ENCODE measurements at regions not wholly inside any gene's neighbourhood (a gene's known extent, or its start where the extent isn't known, plus 50 kb on each side); places are given as distances from the start of the nearest gene placed in this dataset.

DNA sequence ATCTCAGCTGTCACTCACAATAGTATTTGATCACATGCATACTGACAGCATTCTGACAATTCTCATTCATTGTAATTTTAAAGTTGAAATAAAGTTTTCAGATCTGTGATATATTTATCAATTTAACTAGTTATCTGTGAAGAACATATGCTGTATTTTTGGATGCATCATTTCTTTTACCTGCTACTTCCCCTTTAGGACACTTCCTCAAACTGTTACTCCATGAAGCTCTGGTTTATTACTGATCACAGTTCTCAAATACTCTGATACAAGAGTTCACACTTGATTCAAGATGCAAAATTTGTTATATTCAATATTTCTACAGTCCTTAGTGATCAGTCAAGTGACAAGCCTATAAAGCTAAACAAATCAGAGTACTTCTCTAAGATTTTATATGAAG, 1655.2 kb downstream of the LRRC4C start:
- TF ChIP-seq, protein P1, sequence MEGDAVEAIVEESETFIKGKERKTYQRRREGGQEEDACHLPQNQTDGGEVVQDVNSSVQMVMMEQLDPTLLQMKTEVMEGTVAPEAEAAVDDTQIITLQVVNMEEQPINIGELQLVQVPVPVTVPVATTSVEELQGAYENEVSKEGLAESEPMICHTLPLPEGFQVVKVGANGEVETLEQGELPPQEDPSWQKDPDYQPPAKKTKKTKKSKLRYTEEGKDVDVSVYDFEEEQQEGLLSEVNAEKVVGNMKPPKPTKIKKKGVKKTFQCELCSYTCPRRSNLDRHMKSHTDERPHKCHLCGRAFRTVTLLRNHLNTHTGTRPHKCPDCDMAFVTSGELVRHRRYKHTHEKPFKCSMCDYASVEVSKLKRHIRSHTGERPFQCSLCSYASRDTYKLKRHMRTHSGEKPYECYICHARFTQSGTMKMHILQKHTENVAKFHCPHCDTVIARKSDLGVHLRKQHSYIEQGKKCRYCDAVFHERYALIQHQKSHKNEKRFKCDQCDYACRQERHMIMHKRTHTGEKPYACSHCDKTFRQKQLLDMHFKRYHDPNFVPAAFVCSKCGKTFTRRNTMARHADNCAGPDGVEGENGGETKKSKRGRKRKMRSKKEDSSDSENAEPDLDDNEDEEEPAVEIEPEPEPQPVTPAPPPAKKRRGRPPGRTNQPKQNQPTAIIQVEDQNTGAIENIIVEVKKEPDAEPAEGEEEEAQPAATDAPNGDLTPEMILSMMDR (CRISPR knock-in tag; IDR thresholded peaks at IDR 0.05), result no peak
- TF ChIP-seq GATAD2A (CRISPR knock-in tag; IDR thresholded peaks at IDR 0.05) (no peak), ARNT (IDR thresholded peaks at IDR 0.05) (no peak), MIER3 (CRISPR knock-in tag; IDR thresholded peaks at IDR 0.05; ENCODE audit: borderline replicate concordance) (no peak), GTF2F1 (IDR thresholded peaks at IDR 0.05; ENCODE audit: low read length) (no peak), DPF2 (CRISPR knock-in tag; IDR thresholded peaks at IDR 0.05; ENCODE audit: borderline replicate concordance, low read depth) (no peak)
- TF ChIP-seq, protein P2, sequence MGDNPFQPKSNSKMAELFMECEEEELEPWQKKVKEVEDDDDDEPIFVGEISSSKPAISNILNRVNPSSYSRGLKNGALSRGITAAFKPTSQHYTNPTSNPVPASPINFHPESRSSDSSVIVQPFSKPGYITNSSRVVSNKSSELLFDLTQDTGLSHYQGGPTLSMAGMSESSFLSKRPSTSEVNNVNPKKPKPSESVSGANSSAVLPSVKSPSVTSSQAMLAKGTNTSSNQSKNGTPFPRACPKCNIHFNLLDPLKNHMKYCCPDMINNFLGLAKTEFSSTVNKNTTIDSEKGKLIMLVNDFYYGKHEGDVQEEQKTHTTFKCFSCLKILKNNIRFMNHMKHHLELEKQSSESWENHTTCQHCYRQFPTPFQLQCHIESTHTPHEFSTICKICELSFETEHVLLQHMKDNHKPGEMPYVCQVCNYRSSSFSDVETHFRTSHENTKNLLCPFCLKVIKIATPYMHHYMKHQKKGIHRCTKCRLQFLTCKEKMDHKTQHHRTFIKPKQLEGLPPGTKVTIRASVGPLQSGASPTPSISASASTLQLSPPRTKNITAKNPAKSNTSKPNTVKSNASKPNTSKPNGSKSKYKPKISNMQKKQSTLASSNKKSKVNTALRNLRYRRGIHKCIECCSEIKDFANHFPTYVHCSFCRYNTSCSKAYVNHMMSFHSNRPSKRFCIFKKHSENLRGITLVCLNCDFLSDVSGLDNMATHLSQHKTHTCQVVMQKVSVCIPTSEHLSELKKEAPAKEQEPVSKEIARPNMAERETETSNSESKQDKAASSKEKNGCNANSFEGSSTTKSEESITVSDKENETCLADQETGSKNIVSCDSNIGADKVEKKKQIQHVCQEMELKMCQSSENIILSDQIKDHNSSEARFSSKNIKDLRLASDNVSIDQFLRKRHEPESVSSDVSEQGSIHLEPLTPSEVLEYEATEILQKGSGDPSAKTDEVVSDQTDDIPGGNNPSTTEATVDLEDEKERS (CRISPR knock-in tag; IDR thresholded peaks at IDR 0.05), result no peak
